WTC11 (cell line): ENCODE measurements at regions not wholly inside any gene's neighbourhood (a gene's known extent, or its start where the extent isn't known, plus 50 kb on each side); places are given as distances from the start of the nearest gene placed in this dataset.

ENCODE experiments used
- ATF3 ChIP-seq: sonication (generic); formaldehyde crosslinking; conservative IDR thresholded peaks from 2 replicates; pipeline ENCODE4 v1.8.1; 2022; ENCODE audit warnings: mild to moderate bottlenecking, missing genetic modification reagents
- CTCF ChIP-seq: fragments of 200-600 bp; IDR thresholded peaks from 2 replicates; pipeline ENCODE4 v1.8.0; 2022; ENCODE audit warnings: antibody characterized with exemption
- E2F5 ChIP-seq: sonication (generic); formaldehyde crosslinking; IDR thresholded peaks from 2 replicates; pipeline ENCODE4 v1.8.1; 2022; ENCODE audit warnings: mild to moderate bottlenecking, moderate library complexity, missing genetic modification reagents
- ETV6 ChIP-seq: sonication (generic); formaldehyde crosslinking; IDR thresholded peaks from 2 replicates; pipeline ENCODE4 v1.8.1; 2022; ENCODE audit warnings: mild to moderate bottlenecking, missing genetic modification reagents
- GTF2I ChIP-seq: fragments of 250-450 bp; sonication (Bioruptor Pico); conservative IDR thresholded peaks from 2 replicates; pipeline ENCODE4 v1.4.0; 2021; ENCODE audit warnings: mild to moderate bottlenecking
- MYBL2 ChIP-seq: sonication (generic); formaldehyde crosslinking; IDR thresholded peaks from 2 replicates; pipeline ENCODE4 v1.8.1; 2023; ENCODE audit warnings: mild to moderate bottlenecking, moderate library complexity, missing genetic modification reagents
- SP1 ChIP-seq: sonication (generic); formaldehyde crosslinking; conservative IDR thresholded peaks from 2 replicates; pipeline ENCODE4 v1.8.1; 2022; ENCODE audit warnings: missing genetic modification reagents
- TEAD1 ChIP-seq: sonication (generic); formaldehyde crosslinking; IDR thresholded peaks from 2 replicates; pipeline ENCODE4 v1.8.0; 2022; ENCODE audit warnings: mild to moderate bottlenecking, missing genetic modification reagents
- TEAD4 ChIP-seq: sonication (generic); formaldehyde crosslinking; IDR thresholded peaks from 2 replicates; pipeline ENCODE4 v1.8.0; 2022; ENCODE audit warnings: mild to moderate bottlenecking, missing genetic modification reagents
- ZNF138 ChIP-seq: sonication (generic); formaldehyde crosslinking; conservative IDR thresholded peaks from 2 replicates; pipeline ENCODE4 v1.8.1; 2022; ENCODE audit warnings: mild to moderate bottlenecking, moderate library complexity, missing genetic modification reagents
- TF ChIP-seq, protein P1 (sequence below): sonication (generic); formaldehyde crosslinking; IDR thresholded peaks from 2 replicates; pipeline ENCODE4 v1.8.1; 2022; ENCODE audit warnings: mild to moderate bottlenecking, missing genetic modification reagents, moderate library complexity, borderline replicate concordance
- TF ChIP-seq, protein P2 (sequence below): sonication (generic); formaldehyde crosslinking; IDR thresholded peaks from 2 replicates; pipeline ENCODE4 v1.8.0; 2022; ENCODE audit warnings: mild to moderate bottlenecking, missing genetic modification reagents

DNA sequence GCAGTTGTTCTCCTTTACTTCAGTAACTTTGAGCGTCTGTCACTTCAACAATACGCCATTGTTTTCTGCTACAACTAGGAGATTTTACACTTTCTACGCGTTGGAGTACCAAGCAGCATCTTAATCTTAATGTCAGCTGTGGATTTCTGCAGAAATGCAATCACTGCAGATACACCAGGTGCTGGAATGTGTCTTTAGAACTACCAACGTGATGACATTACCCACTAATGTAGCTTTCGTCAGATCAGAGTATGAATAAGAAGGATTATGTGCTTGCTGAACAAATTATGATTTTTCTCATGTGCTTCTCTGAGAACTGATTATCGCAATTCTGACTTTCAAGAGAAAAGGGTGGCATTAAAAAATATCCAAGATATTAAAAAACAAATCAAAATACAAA lies 77.5 kb upstream of the CNTN3 start:
- TF ChIP-seq TEAD4 (no peak), ATF3 (CRISPR knock-in tag) (no peak), CTCF (no peak), E2F5 (CRISPR knock-in tag) (no peak), GTF2I (CRISPR knock-in tag) (no peak), TEAD1 (CRISPR knock-in tag) (no peak), ETV6 (CRISPR knock-in tag) (no peak), SP1 (CRISPR knock-in tag) (no peak), MYBL2 (CRISPR knock-in tag) (no peak), ZNF138 (no peak)
- TF ChIP-seq, protein P1, sequence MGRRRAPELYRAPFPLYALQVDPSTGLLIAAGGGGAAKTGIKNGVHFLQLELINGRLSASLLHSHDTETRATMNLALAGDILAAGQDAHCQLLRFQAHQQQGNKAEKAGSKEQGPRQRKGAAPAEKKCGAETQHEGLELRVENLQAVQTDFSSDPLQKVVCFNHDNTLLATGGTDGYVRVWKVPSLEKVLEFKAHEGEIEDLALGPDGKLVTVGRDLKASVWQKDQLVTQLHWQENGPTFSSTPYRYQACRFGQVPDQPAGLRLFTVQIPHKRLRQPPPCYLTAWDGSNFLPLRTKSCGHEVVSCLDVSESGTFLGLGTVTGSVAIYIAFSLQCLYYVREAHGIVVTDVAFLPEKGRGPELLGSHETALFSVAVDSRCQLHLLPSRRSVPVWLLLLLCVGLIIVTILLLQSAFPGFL (CRISPR knock-in tag), result no peak
- TF ChIP-seq, protein P2, sequence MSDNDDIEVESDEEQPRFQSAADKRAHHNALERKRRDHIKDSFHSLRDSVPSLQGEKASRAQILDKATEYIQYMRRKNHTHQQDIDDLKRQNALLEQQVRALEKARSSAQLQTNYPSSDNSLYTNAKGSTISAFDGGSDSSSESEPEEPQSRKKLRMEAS (CRISPR knock-in tag), result no peak
